ENCODE measurements at regions not wholly inside any gene's neighbourhood (a gene's known extent, or its start where the extent isn't known, plus 50 kb on each side); places are given as distances from the start of the nearest gene placed in this dataset.
"Not testable (repeated sequence)": the region's sequence is repeated elsewhere in the genome, so short reads cannot be mapped to it uniquely, and the experiment has no call there.

- TF ChIP-seq CTCF, EZH2 (IDR thresholded peaks at IDR 0.05): not testable (repeated sequence)
These were observed 403.2 kb upstream of the SMIM31 start for GRCh38 chr4:164350716-164351115.
